Neural crest cell (in vitro differentiated cells): ENCODE measurements at regions not wholly inside any gene's neighbourhood (a gene's known extent, or its start where the extent isn't known, plus 50 kb on each side); places are given as distances from the start of the nearest gene placed in this dataset.

ENCODE experiments used
- DNase-seq: peaks from one replicate; pipeline ENCODE4 v3.0.0; 2021; ENCODE audit warnings: low read depth, mixed read lengths, low spot score
- H3K27ac Mint-ChIP-seq: one replicate; pipeline ENCODE4 v1.8.0; 2021; ENCODE audit warnings: mild to moderate bottlenecking, mixed read lengths; ENCODE audit not compliant: unreplicated experiment
- H3K27me3 Mint-ChIP-seq: 2 replicates; pipeline ENCODE4 v1.8.0; 2021; ENCODE audit warnings: low read depth, mild to moderate bottlenecking, mixed read lengths
- H3K36me3 Mint-ChIP-seq: 2 replicates; pipeline ENCODE4 v1.8.0; 2021; ENCODE audit warnings: low read depth, mild to moderate bottlenecking, mixed read lengths
- H3K4me1 Mint-ChIP-seq: 2 replicates; pipeline ENCODE4 v1.8.0; 2021; ENCODE audit warnings: mixed read lengths
- H3K4me3 Mint-ChIP-seq: one replicate; pipeline ENCODE4 v1.8.0; 2021; ENCODE audit warnings: mild to moderate bottlenecking, mixed read lengths
- H3K9me3 Mint-ChIP-seq: 2 replicates; pipeline ENCODE4 v1.8.0; 2021; ENCODE audit warnings: mixed read lengths
- TF ChIP-seq, protein P1 (sequence below): fragments of 200-600 bp; sonication (generic); conservative IDR thresholded peaks from 2 replicates; pipeline ENCODE4 v1.5.0; 2021; ENCODE audit warnings: antibody characterized with exemption, mild to moderate bottlenecking

DNA sequence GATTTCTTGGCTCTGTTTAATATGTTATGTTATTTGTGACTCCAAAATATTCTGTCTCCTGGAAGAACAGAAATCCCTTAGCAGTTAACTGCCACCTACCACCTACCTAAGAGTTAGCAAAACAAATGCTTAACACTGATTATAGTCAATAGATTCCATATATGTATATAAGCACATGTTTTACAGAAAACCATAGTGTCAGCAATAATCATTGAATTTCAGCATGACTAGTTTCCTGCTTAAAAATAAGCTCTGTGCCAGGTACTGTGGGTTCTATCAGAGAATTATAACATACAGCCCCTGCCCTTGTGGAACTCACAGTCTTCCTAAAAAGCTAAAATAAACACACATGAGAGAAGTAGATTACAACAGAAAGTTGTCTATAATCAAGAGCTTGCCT lies 561.9 kb upstream of the CAMK1G start:
- peaks cover 5% of the 10 kb centered on the region for H3K27me3 Mint-ChIP-seq
- no peak overlapping the region for H3K4me3 Mint-ChIP-seq
- peaks cover 18% of the 10 kb centered on the region for H3K9me3 Mint-ChIP-seq
- no peaks in the 10 kb centered on the region for H3K4me1 Mint-ChIP-seq
- peaks cover 9% of the 10 kb centered on the region for H3K36me3 Mint-ChIP-seq
- H3K27ac Mint-ChIP-seq: no peak overlapping the region
- no peak for DNase-seq
- TF ChIP-seq, protein P1, sequence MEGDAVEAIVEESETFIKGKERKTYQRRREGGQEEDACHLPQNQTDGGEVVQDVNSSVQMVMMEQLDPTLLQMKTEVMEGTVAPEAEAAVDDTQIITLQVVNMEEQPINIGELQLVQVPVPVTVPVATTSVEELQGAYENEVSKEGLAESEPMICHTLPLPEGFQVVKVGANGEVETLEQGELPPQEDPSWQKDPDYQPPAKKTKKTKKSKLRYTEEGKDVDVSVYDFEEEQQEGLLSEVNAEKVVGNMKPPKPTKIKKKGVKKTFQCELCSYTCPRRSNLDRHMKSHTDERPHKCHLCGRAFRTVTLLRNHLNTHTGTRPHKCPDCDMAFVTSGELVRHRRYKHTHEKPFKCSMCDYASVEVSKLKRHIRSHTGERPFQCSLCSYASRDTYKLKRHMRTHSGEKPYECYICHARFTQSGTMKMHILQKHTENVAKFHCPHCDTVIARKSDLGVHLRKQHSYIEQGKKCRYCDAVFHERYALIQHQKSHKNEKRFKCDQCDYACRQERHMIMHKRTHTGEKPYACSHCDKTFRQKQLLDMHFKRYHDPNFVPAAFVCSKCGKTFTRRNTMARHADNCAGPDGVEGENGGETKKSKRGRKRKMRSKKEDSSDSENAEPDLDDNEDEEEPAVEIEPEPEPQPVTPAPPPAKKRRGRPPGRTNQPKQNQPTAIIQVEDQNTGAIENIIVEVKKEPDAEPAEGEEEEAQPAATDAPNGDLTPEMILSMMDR: no peak

DNA sequence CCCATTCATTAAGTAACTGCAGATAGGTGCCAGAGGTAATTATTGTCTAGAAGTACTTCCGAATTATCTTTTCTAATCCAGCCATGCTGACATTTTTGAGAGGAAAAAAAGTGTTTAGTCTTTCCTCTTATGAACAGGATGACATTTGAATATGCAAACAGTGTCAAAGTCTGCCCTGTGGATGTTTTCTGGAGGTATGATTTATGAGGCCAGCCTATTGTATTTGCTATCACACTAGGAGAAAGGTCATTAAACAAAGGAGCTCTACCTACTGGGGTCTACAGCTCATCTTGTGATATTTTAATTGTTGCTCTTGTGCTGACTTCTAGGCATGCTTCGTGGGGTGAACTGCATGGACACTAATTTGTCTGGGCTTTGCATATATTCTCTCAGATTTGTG lies 559.7 kb upstream of the CAMK1G start:
- H3K27me3 Mint-ChIP-seq: peaks cover 5% of the 10 kb centered on the region
- no peak overlapping the region for H3K27ac Mint-ChIP-seq
- no peaks in the 10 kb centered on the region for H3K4me1 Mint-ChIP-seq
- DNase-seq: no peak
- H3K36me3 Mint-ChIP-seq: peaks cover 9% of the 10 kb centered on the region
- H3K9me3 Mint-ChIP-seq: peaks cover 10% of the 10 kb centered on the region
- no peak overlapping the region for H3K4me3 Mint-ChIP-seq
- TF ChIP-seq, protein P1: no peak

DNA sequence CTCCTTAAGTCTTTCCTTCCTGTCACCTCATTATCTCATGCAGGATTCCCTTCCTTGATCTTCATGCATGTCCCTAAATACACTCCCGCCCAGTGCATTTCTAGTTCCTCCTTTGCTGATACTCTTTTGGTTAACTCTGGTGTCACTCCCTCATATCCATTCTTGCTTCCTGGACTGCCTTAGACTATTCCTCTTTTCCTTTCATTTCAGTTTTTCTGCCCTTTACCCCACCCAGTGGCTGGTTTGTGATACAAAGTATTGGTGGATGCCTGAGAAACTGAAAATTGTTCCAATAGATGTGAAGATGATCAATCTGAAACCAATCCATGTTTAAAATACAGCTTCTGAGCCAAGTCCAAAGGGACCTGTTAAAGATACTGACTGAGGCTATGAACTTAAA lies 553.8 kb upstream of the CAMK1G start:
- no peaks in the 10 kb centered on the region for H3K4me1 Mint-ChIP-seq
- DNase-seq: no peak
- H3K36me3 Mint-ChIP-seq: no peaks in the 10 kb centered on the region
- H3K27ac Mint-ChIP-seq: no peak overlapping the region
- TF ChIP-seq, protein P1: peak; percentile 25
- H3K4me3 Mint-ChIP-seq: no peak overlapping the region
- H3K27me3 Mint-ChIP-seq: no peaks in the 10 kb centered on the region
- H3K9me3 Mint-ChIP-seq: peaks cover 3% of the 10 kb centered on the region

DNA sequence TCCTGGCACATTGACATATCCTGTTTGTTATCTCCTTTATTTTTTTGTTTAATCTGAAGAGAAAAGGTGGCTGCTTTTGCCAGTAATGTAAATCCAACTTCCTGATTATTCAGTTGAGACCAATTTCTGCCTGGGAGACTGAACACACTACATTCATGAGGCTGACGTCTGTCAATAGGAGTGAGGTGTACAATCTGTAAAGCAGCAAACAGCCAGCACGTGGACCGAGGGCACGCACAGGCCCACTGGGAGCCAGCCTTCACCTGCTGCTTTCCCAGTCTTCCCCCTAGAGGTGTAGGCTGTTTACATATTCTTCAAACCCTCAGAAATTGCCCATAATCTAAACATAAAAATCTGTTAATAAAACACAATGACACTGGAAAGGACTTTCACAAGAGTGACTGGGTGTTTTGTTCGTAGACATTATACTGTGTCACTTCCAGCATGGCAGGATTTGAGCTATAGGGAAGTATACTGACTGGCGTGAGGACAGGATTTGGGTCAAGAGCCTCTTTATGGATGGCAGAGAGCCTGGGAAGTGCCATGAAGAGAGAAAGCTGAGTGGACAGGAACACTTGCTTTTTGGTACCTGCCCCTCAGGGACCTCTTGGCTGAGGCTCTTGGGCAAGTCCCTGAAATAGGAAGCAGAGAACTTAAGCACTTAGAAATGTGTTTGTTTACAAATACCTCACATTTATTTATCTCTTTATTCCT lies 552.9 kb upstream of the CAMK1G start:
- H3K36me3 Mint-ChIP-seq: no peaks in the 10 kb centered on the region

DNA sequence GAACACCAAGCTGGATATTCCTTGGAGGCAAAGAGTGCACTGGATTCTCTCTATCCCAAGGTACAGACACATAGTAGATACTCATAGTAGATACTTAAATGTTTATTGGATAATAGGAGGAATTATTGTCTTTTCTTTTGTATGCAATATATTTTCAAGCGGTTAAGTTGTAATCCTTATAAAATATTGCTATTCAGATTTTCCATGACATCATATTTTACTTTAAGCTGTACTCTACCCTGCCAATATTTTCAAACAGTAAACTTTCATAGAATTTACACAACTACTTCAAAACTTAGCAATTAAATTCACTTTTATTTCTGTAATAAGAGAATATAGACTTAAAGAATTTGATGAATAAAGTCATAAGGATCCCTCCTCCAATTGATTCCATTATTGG lies 546.5 kb upstream of the CAMK1G start:
- DNase-seq: no peak
- Mint-ChIP-seq H3K27ac (no peak overlapping the region), H3K27me3 (no peaks in the 10 kb centered on the region), H3K4me1 (no peaks in the 10 kb centered on the region), H3K9me3 (peaks cover 3% of the 10 kb centered on the region), H3K4me3 (no peak overlapping the region), H3K36me3 (no peaks in the 10 kb centered on the region)
- TF ChIP-seq, protein P1: no peak

More for the DNA sequence above, 552.9 kb upstream of the CAMK1G start:
- H3K27ac Mint-ChIP-seq: no peak overlapping the region
- no peak for DNase-seq
- peaks cover 3% of the 10 kb centered on the region for H3K9me3 Mint-ChIP-seq
- TF ChIP-seq, protein P1: no peak
- H3K27me3 Mint-ChIP-seq: no peaks in the 10 kb centered on the region
- H3K4me3 Mint-ChIP-seq: no peak overlapping the region
- no peaks in the 10 kb centered on the region for H3K4me1 Mint-ChIP-seq
